ENCODE measurements at regions not wholly inside any gene's neighbourhood (a gene's known extent, or its start where the extent isn't known, plus 50 kb on each side); places are given as distances from the start of the nearest gene placed in this dataset.
"Not testable (repeated sequence)": the region's sequence is repeated elsewhere in the genome, so short reads cannot be mapped to it uniquely, and the experiment has no call there.

DNA sequence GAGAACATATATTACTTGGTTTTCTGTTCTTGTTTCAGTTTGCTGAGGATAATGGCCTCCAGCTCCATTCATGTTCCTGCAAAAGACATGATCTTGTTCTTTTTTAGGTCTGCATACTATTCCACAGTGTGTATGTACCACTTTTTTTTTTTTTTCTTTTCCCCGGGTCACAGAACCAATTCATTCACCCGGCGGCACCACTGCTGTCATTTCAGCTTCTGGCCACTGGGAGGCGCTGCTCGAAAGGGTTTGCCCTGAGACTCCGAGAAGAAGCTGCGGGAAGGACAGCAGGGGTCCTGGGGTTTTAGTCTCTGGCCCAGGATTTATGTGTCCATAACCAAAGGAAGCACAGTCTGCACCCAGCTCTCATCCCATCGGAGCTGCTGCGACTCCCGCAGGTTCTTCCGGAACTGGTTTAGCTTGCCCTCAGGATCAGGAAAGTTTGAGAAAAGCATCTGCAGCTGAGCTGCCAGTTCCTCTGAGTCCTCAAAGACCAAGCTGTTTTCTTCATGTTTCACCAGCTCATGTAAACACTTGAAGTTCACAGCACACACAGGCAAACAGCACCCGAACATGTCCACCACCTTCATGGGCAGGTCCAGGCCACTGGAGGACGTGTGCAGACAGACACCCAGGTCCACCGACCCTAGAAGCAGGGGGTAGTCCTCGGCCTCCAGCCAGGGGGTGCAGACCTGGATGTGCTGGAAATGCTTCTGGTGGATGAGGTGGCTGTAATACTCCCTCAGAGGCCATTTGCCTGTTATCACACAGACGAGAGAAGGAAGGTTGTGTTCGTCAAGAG lies 76.3 kb upstream of the KCNAB1 start:
- H3K4me3 Mint-ChIP-seq; H3K27me3 Mint-ChIP-seq (ENCODE audit: low read depth, poor library complexity); H3K36me3 Mint-ChIP-seq (ENCODE audit: low read depth); H3K9me3 Mint-ChIP-seq; H3K27ac Mint-ChIP-seq: not testable (repeated sequence)
- TF ChIP-seq, protein P1, sequence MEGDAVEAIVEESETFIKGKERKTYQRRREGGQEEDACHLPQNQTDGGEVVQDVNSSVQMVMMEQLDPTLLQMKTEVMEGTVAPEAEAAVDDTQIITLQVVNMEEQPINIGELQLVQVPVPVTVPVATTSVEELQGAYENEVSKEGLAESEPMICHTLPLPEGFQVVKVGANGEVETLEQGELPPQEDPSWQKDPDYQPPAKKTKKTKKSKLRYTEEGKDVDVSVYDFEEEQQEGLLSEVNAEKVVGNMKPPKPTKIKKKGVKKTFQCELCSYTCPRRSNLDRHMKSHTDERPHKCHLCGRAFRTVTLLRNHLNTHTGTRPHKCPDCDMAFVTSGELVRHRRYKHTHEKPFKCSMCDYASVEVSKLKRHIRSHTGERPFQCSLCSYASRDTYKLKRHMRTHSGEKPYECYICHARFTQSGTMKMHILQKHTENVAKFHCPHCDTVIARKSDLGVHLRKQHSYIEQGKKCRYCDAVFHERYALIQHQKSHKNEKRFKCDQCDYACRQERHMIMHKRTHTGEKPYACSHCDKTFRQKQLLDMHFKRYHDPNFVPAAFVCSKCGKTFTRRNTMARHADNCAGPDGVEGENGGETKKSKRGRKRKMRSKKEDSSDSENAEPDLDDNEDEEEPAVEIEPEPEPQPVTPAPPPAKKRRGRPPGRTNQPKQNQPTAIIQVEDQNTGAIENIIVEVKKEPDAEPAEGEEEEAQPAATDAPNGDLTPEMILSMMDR (IDR thresholded peaks at IDR 0.05) = peak; percentile 69
- DNase-seq = peak; percentile 72
- H3K4me1 Mint-ChIP-seq = peaks cover 19% of the 10 kb centered on the region

DNA sequence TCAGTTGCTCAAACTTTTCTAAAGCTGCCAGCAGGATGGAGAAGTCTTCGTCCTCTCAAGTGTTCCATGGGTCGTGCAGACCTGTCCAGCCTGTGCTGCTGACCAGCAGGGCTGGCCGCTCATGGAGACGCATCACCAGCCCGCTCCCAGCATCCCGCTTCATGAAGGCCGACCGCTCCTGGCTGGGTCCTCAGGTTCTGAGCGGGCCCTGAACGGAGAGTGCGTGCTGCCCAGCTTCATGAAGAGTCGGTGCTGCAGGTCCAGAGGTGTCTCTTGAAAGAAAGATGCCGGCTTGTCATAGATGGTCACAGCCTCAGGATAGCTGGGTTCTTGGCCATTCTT lies 75.8 kb upstream of the KCNAB1 start:
- no peak for DNase-seq
- H3K4me3 Mint-ChIP-seq = no peak overlapping the region
- no peaks in the 10 kb centered on the region for H3K9me3 Mint-ChIP-seq
- H3K27ac Mint-ChIP-seq = no peak overlapping the region
- peaks cover 19% of the 10 kb centered on the region for H3K4me1 Mint-ChIP-seq
- no peaks in the 10 kb centered on the region for H3K27me3 Mint-ChIP-seq (ENCODE audit: low read depth, poor library complexity)
- TF ChIP-seq, protein P1 (IDR thresholded peaks at IDR 0.05) = no peak
- H3K36me3 Mint-ChIP-seq (ENCODE audit: low read depth) = no peaks in the 10 kb centered on the region

DNA sequence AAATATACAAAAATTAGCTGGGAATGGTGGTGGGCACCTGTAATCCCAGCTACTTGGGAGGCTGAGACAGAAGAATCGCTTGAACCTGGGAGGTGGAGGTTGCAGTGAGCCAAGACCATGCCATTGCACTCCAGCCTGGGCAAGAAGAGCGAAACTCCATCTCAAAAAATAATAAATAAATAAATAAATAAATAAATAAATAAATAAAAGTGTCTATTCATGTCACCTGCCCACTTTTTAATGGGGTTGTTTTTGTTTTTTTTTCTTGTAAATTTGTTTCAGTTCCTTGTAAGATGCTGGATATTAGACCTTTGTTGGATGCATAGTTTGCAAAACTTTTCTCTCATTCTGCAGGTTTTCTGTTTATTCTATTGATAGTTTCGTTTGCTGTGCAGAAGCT lies 71.9 kb upstream of the KCNAB1 start:
- H3K36me3 Mint-ChIP-seq (ENCODE audit: low read depth); DNase-seq; H3K27me3 Mint-ChIP-seq (ENCODE audit: low read depth, poor library complexity); H3K4me3 Mint-ChIP-seq; H3K27ac Mint-ChIP-seq: not testable (repeated sequence)
- Mint-ChIP-seq H3K9me3 (peaks cover 26% of the 10 kb centered on the region), H3K4me1 (peaks cover 19% of the 10 kb centered on the region)

DNA sequence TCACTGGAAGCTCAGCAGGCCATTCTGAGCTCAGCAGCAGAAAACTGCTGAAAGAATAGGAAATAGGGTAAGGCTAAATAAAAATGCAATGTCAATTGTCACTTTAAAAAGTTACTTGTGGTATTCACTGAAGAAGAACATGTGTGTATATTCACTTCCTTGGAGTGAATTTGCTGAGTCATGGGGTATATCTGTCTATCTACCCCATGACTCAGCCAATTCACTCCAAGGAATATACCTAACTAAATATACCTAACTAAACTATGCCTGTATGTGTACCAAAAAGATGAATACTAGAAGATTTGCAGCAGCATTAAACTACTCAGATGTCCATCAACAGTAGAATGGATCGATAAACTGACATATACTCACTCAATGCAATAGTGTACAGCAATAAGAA lies 69.5 kb upstream of the KCNAB1 start:
- H3K9me3 Mint-ChIP-seq = peaks cover 26% of the 10 kb centered on the region
- no peaks in the 10 kb centered on the region for H3K27me3 Mint-ChIP-seq (ENCODE audit: low read depth, poor library complexity)
- TF ChIP-seq, protein P1 (IDR thresholded peaks at IDR 0.05) = no peak
- H3K4me1 Mint-ChIP-seq = peaks cover 2% of the 10 kb centered on the region
- no peak overlapping the region for H3K27ac Mint-ChIP-seq
- DNase-seq = no peak
- no peak overlapping the region for H3K4me3 Mint-ChIP-seq
- no peaks in the 10 kb centered on the region for H3K36me3 Mint-ChIP-seq (ENCODE audit: low read depth)

DNA sequence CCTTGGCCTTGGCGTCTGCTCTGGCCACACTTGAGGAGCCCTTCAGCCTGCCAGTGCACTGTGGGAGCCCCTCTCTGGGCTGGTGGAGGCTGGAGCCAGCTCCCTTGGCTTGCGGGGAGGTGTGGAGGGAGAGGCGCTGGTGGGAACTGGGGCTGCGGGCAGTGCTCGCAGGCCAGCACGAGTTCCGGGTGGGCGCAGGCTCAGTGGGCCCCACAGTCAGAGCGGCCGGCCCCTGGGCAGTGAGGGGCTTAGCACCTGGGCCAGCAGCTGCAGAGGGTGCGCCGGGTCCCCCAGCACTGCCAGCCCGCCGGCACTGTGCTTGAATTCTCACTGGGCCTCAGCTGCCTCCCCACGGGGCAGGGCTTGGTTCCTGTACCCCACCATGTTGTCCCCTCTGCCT lies 68.7 kb upstream of the KCNAB1 start:
- TF ChIP-seq, protein P1 (IDR thresholded peaks at IDR 0.05) = no peak
- Mint-ChIP-seq H3K4me1 (peaks cover 6% of the 10 kb centered on the region), H3K4me3 (no peak overlapping the region), H3K27ac (no peak overlapping the region), H3K27me3 (ENCODE audit: low read depth, poor library complexity) (no peaks in the 10 kb centered on the region), H3K9me3 (peaks cover 26% of the 10 kb centered on the region), H3K36me3 (ENCODE audit: low read depth) (no peaks in the 10 kb centered on the region)
- no peak for DNase-seq

DNA sequence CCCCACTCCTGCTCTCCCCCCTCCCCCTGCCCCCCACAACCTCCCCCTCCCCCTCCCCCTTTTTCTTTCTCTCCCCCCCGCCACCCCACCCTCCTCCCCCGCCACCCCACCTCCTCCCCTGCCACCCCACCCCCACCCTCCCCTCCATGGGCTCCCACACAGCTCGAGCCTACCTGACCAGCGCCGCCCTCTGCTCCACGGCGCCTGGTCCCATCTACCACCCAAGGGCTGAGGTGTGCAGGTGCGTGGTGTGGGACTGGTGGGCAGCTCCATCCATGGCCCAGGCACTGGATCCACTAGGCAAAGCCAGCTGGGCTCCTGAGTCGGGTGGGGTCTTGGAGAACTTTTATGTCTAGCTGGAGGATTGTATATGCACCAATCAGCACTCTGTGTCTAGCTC lies 68.3 kb upstream of the KCNAB1 start:
- no peaks in the 10 kb centered on the region for H3K36me3 Mint-ChIP-seq (ENCODE audit: low read depth)
- TF ChIP-seq, protein P1 (IDR thresholded peaks at IDR 0.05) = no peak
- H3K4me3 Mint-ChIP-seq = no peak overlapping the region
- H3K27me3 Mint-ChIP-seq (ENCODE audit: low read depth, poor library complexity) = no peaks in the 10 kb centered on the region
- peaks cover 26% of the 10 kb centered on the region for H3K9me3 Mint-ChIP-seq
- no peak for DNase-seq
- no peak overlapping the region for H3K27ac Mint-ChIP-seq
- H3K4me1 Mint-ChIP-seq = peaks cover 6% of the 10 kb centered on the region

Data from nephron progenitor cell (in vitro differentiated cells).